Kidney (tissue), 13 donors: ENCODE measurements at regions not wholly inside any gene's neighbourhood (a gene's known extent, or its start where the extent isn't known, plus 50 kb on each side); places are given as distances from the start of the nearest gene placed in this dataset.
"Not testable (repeated sequence)": the region's sequence is repeated elsewhere in the genome, so short reads cannot be mapped to it uniquely, and the experiment has no call there.

Source experiments
- DNase-seq, 5 donors: peaks; one replicate each; pipeline ENCODE4 v3.0.0-alpha.2; 2013 to 2020
- FAIRE-seq: peaks from 2 replicates; lab custom pipeline; 2012; peaks lifted over from hg19 to GRCh38; lab: Jason Lieb, UNC
- H3K27ac ChIP-seq, 2 donors: one replicate each; pipeline ENCODE4 v1.7.0; 2013; ENCODE audit warnings: low read depth in 2 of 2, low read length in 2 of 2, inconsistent platforms in 1 of 2
- H3K27me3 ChIP-seq: one replicate; pipeline ENCODE4 v1.7.1; 2013; ENCODE audit warnings: low read length, inconsistent platforms; ENCODE audit not compliant: control insufficient read depth, insufficient read depth
- H3K36me3 ChIP-seq, 3 donors: one replicate each; pipeline versions ENCODE4 v1.7.0 to v1.7.1; 2013; ENCODE audit warnings: low read length in 3 of 3, control low read depth in 1 of 3, inconsistent platforms in 1 of 3; ENCODE audit not compliant: insufficient read depth in 3 of 3, control insufficient read depth in 2 of 3
- H3K4me1 ChIP-seq, 3 donors: one replicate each; pipeline versions ENCODE4 v1.7.0 to v1.7.1; 2013; ENCODE audit warnings: low read length in 3 of 3, inconsistent platforms in 1 of 3, low read depth in 1 of 3; ENCODE audit not compliant: control insufficient read depth in 2 of 3, insufficient read depth in 2 of 3
- H3K4me3 ChIP-seq, 3 donors: one replicate each; pipeline versions ENCODE4 v1.7.0 to v1.8.1; 2013; ENCODE audit warnings: low read length in 3 of 3, control low read depth in 1 of 3, inconsistent platforms in 1 of 3
- H3K9ac ChIP-seq, 3 donors: one replicate each; pipeline versions ENCODE4 v1.7.0 to v1.7.1; 2013; ENCODE audit warnings: low read length in 3 of 3, control low read depth in 1 of 3, inconsistent platforms in 1 of 3
- H3K9me3 ChIP-seq, 3 donors: one replicate each; pipeline versions ENCODE4 v1.7.0 to v1.7.1; 2013; ENCODE audit warnings: low read length in 3 of 3, control low read depth in 1 of 3, inconsistent platforms in 1 of 3; ENCODE audit not compliant: control insufficient read depth in 2 of 3, insufficient read depth in 1 of 3
- intact Hi-C: fragments of 100-400 bp; cut with DNase I; formaldehyde crosslinking; loops from one replicate; pipeline ENCODE4 v1.11.1; 2022
- TF ChIP-seq, protein P1 (sequence below): IDR thresholded peaks from 3 replicates; pipeline ENCODE4 v1.5.1; 2012; ENCODE audit warnings: mild to moderate bottlenecking, moderate library complexity, borderline replicate concordance; ENCODE audit not compliant: insufficient read depth; ENCODE audit errors: extremely low read depth
- donor health status: control.
- donor health status: control.
- donor health status: control.
- donor health status: control.
- donor health status: control.
- donor health status: DM: yes; HTN: yes; CAD: no.
- donor health status: Normal renal cell carcinoma (clear cell type).

- peak; percentile 89 to 94 (median 94) for DNase-seq
- Histone ChIP-seq H3K36me3 (no peaks in the 10 kb centered on the region), H3K4me3 (peak overlapping the region; percentile 74 to 84 (median 75)), H3K27me3 (no peaks in the 10 kb centered on the region), H3K9ac (peak overlapping the region; percentile 73 to 87 (median 77)), H3K27ac (peak overlapping the region; percentile 95 to 96), H3K9me3 (no peaks in the 10 kb centered on the region), H3K4me1 (no peaks in the 10 kb centered on the region)
- intact Hi-C loops: no loop called here
- no peak for FAIRE-seq
- TF ChIP-seq, protein P1, sequence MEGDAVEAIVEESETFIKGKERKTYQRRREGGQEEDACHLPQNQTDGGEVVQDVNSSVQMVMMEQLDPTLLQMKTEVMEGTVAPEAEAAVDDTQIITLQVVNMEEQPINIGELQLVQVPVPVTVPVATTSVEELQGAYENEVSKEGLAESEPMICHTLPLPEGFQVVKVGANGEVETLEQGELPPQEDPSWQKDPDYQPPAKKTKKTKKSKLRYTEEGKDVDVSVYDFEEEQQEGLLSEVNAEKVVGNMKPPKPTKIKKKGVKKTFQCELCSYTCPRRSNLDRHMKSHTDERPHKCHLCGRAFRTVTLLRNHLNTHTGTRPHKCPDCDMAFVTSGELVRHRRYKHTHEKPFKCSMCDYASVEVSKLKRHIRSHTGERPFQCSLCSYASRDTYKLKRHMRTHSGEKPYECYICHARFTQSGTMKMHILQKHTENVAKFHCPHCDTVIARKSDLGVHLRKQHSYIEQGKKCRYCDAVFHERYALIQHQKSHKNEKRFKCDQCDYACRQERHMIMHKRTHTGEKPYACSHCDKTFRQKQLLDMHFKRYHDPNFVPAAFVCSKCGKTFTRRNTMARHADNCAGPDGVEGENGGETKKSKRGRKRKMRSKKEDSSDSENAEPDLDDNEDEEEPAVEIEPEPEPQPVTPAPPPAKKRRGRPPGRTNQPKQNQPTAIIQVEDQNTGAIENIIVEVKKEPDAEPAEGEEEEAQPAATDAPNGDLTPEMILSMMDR: peak; percentile 20
Observed at GRCh38 chr17:30600060-30600829, 123.0 kb downstream of the GOSR1 start.

GRCh38 chr17:30599428-30600059, 122.3 kb downstream of the GOSR1 start:
- H3K4me1 ChIP-seq: no peaks in the 10 kb centered on the region
- H3K27ac ChIP-seq: peak overlapping the region; percentile 95 to 96
- H3K27me3 ChIP-seq: no peaks in the 10 kb centered on the region
- TF ChIP-seq, protein P1: no peak
- H3K36me3 ChIP-seq: no peaks in the 10 kb centered on the region
- no peak for FAIRE-seq
- H3K4me3 ChIP-seq: peak overlapping the region; percentile 74 to 84 (median 75)
- peak overlapping the region; percentile 73 to 82 (median 77) for H3K9ac ChIP-seq
- peak in 4 of 5 donors; percentile 34 to 67 (median 64) for DNase-seq
- intact Hi-C loops: no loop called here
- H3K9me3 ChIP-seq: no peaks in the 10 kb centered on the region

GRCh38 chr17:30597776-30598288, 120.6 kb downstream of the GOSR1 start:
- Histone ChIP-seq H3K9ac (no peak overlapping the region), H3K9me3 (no peaks in the 10 kb centered on the region), H3K36me3 (no peaks in the 10 kb centered on the region), H3K4me3 (no peak overlapping the region), H3K4me1 (no peaks in the 10 kb centered on the region), H3K27me3 (no peaks in the 10 kb centered on the region), H3K27ac (no peak overlapping the region)
- DNase-seq (no peak), FAIRE-seq (no peak)
- intact Hi-C loops: no loop called here
- TF ChIP-seq, protein P1: no peak

DNA sequence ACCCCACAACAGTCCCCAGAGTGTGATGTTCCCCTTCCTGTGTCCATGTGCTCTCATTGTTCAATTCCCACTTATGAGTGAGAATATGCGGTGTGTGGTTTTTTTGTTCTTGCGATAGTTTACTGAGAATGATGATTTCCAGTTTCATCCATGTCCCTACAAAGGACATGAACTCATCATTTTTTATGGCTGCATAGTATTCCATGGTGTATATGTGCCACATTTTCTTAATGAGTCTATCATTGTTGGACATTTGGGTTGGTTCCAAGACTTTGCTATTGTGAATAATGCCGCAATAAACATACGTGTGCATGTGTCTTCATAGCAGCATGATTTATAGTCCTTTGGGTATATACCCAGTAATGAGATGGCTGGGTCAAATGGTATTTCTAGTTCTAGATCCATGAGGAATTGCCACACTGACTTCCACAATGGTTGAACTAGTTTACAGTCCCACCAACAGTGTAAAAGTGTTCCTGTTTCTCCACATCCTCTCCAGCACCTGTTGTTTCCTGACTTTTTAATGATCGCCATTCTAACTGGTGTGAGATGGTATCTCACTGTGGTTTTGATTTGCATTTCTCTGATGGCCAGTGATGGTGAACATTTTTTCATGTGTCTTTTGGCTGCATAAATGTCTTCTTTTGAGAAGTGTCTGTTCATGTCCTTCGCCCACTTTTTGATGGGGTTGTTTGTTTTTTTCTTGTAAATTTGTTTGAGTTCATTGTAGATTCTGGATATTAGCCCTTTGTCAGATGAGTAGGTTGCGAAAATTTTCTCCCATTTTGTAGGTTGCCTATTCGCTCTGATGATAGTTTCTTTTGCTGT, 120.0 kb downstream of the GOSR1 start:
- not testable (repeated sequence) for H3K9ac ChIP-seq

GRCh38 chr17:30594953-30595371, 117.8 kb downstream of the GOSR1 start:
- H3K27me3 ChIP-seq, FAIRE-seq, H3K27ac ChIP-seq: not testable (repeated sequence)

More for the DNA sequence above, 120.0 kb downstream of the GOSR1 start:
- DNase-seq, H3K27ac ChIP-seq, H3K27me3 ChIP-seq, FAIRE-seq, H3K4me3 ChIP-seq, H3K4me1 ChIP-seq, intact Hi-C loops, H3K9me3 ChIP-seq, H3K36me3 ChIP-seq: not testable (repeated sequence)

More at GRCh38 chr17:30594953-30595371, 117.8 kb downstream of the GOSR1 start:
- H3K9me3 ChIP-seq, DNase-seq, H3K36me3 ChIP-seq, H3K4me3 ChIP-seq, H3K4me1 ChIP-seq, H3K9ac ChIP-seq, intact Hi-C loops: not testable (repeated sequence)
